ENCODE measurements at regions not wholly inside any gene's neighbourhood (a gene's known extent, or its start where the extent isn't known, plus 50 kb on each side); places are given as distances from the start of the nearest gene placed in this dataset.

DNA sequence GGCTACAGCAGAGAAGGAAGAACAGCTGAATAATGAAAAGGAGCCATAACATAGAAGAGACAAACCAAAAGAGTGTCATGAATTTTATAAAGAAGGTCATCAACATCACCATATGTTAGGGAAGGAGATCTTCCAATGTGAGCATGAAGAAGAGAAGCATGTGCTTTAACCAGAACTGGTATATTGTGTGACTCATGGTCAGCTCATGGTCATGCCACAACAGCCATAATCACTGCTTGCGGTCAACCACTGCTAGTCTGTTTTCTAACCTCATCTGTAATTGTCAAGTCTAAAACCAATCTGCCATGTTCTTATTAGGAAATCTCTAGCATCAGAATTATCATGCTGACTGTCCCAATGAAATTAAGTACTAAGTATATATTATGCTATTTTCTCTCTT is 204.1 kb upstream of the VRK2 start:
- Histone ChIP-seq H3K79me2 (ENCODE audit: insufficient read depth, low read length) (no peaks in the 10 kb centered on the region), H3K36me3 (ENCODE audit: low read length) (no peaks in the 10 kb centered on the region), H3K4me3 (ENCODE audit: insufficient read depth, low read length, poor library complexity, severe bottlenecking) (no peak overlapping the region), H3F3A (ENCODE audit: insufficient read depth) (no peaks in the 10 kb centered on the region), H3K9ac (ENCODE audit: low read length) (no peak overlapping the region), H3K27ac (ENCODE audit: low read depth, low read length) (no peak overlapping the region), H3K4me2 (ENCODE audit: low read depth, low read length, poor library complexity, severe bottlenecking) (no peak overlapping the region), H3K9me2 (replicated peaks; ENCODE audit: insufficient read depth, low read length) (no peaks in the 10 kb centered on the region), H3K9me3 (ENCODE audit: insufficient read depth, low read length) (no peaks in the 10 kb centered on the region), H3K27me3 (ENCODE audit: low read length) (no peaks in the 10 kb centered on the region), H2AFZ (ENCODE audit: low read depth, low read length, severe bottlenecking) (no peak overlapping the region), H4K20me1 (ENCODE audit: low read depth, low read length) (0 out of 2 replicates have a peak, but pooled peaks cover 3% of the 10 kb centered on the region)
- TF ChIP-seq, protein P1, sequence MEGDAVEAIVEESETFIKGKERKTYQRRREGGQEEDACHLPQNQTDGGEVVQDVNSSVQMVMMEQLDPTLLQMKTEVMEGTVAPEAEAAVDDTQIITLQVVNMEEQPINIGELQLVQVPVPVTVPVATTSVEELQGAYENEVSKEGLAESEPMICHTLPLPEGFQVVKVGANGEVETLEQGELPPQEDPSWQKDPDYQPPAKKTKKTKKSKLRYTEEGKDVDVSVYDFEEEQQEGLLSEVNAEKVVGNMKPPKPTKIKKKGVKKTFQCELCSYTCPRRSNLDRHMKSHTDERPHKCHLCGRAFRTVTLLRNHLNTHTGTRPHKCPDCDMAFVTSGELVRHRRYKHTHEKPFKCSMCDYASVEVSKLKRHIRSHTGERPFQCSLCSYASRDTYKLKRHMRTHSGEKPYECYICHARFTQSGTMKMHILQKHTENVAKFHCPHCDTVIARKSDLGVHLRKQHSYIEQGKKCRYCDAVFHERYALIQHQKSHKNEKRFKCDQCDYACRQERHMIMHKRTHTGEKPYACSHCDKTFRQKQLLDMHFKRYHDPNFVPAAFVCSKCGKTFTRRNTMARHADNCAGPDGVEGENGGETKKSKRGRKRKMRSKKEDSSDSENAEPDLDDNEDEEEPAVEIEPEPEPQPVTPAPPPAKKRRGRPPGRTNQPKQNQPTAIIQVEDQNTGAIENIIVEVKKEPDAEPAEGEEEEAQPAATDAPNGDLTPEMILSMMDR (IDR thresholded peaks at IDR 0.05; ENCODE audit: insufficient read depth, low read length, poor library complexity, severe bottlenecking): no peak
- TF ChIP-seq EZH2phosphoT487 (conservative IDR thresholded peaks at IDR 0.05; ENCODE audit: low read length): no peak

DNA sequence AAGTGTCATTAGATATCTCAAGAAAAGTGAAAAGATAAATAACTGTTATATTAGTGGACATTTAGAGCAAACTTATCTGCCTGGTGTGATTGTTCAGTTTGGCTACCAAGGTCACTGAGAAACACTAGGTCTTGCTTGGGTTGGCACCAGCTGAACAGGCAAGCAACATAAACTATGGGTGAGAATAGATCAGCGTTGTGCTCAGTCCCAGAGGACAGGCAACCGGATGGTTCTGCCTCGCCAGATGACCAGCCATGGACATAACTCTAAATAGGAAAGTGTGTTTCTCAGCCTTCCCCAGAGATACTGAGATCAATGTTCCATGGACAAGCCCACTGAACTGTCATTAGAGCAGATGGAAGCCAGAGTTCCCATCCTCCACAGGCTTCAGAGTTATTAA is 203.4 kb upstream of the VRK2 start:
- H3K4me3 ChIP-seq (ENCODE audit: insufficient read depth, low read length, poor library complexity, severe bottlenecking): no peak overlapping the region
- no peak overlapping the region for H3K9ac ChIP-seq (ENCODE audit: low read length)
- H3K27ac ChIP-seq (ENCODE audit: low read depth, low read length): no peak overlapping the region
- no peak for TF ChIP-seq EZH2phosphoT487 (conservative IDR thresholded peaks at IDR 0.05; ENCODE audit: low read length)
- TF ChIP-seq, protein P1 (IDR thresholded peaks at IDR 0.05; ENCODE audit: insufficient read depth, low read length, poor library complexity, severe bottlenecking): no peak
- no peak overlapping the region for H3K4me2 ChIP-seq (ENCODE audit: low read depth, low read length, poor library complexity, severe bottlenecking)
- no peaks in the 10 kb centered on the region for H3K9me2 ChIP-seq (replicated peaks; ENCODE audit: insufficient read depth, low read length)
- no peaks in the 10 kb centered on the region for H3K27me3 ChIP-seq (ENCODE audit: low read length)
- 0 out of 2 replicates have a peak, but pooled peaks cover 3% of the 10 kb centered on the region for H4K20me1 ChIP-seq (ENCODE audit: low read depth, low read length)
- no peak overlapping the region for H2AFZ ChIP-seq (ENCODE audit: low read depth, low read length, severe bottlenecking)
- no peaks in the 10 kb centered on the region for H3F3A ChIP-seq (ENCODE audit: insufficient read depth)
- no peaks in the 10 kb centered on the region for H3K79me2 ChIP-seq (ENCODE audit: insufficient read depth, low read length)
- no peaks in the 10 kb centered on the region for H3K9me3 ChIP-seq (ENCODE audit: insufficient read depth, low read length)
- H3K36me3 ChIP-seq (ENCODE audit: low read length): no peaks in the 10 kb centered on the region

DNA sequence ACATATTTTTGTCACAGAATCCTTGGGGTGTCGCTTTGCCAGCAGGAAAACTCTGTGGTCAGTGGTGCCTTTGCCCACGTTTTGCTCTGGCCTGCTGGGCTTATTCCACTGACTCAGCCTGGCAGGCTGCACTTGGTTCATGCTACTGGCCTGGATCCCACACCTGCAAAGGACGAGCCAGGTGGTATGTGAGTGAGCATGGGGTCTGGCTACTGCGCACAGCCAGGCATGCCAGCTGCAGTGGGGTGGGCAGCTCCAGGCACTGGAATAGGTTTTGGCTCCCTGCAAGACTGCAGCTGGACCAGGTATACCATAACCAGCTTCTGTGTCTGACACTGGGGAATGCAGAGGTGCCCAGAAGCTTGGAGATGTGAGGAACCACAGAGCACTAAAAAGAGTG is 197.9 kb upstream of the VRK2 start:
- Histone ChIP-seq H3F3A (ENCODE audit: insufficient read depth) (no peaks in the 10 kb centered on the region), H3K4me2 (ENCODE audit: low read depth, low read length, poor library complexity, severe bottlenecking) (no peak overlapping the region), H3K27me3 (ENCODE audit: low read length) (no peaks in the 10 kb centered on the region), H3K27ac (ENCODE audit: low read depth, low read length) (no peak overlapping the region), H4K20me1 (ENCODE audit: low read depth, low read length) (0 out of 2 replicates have a peak, but pooled peaks cover 3% of the 10 kb centered on the region), H3K9me3 (ENCODE audit: insufficient read depth, low read length) (no peaks in the 10 kb centered on the region), H3K4me3 (ENCODE audit: insufficient read depth, low read length, poor library complexity, severe bottlenecking) (no peak overlapping the region), H3K79me2 (ENCODE audit: insufficient read depth, low read length) (no peaks in the 10 kb centered on the region), H3K9ac (ENCODE audit: low read length) (no peak overlapping the region), H3K36me3 (ENCODE audit: low read length) (no peaks in the 10 kb centered on the region), H2AFZ (ENCODE audit: low read depth, low read length, severe bottlenecking) (no peak overlapping the region), H3K9me2 (replicated peaks; ENCODE audit: insufficient read depth, low read length) (no peaks in the 10 kb centered on the region)
- TF ChIP-seq, protein P1 (IDR thresholded peaks at IDR 0.05; ENCODE audit: insufficient read depth, low read length, poor library complexity, severe bottlenecking): no peak
- TF ChIP-seq EZH2phosphoT487 (conservative IDR thresholded peaks at IDR 0.05; ENCODE audit: low read length): no peak

Measured in SU-DHL-6 (cell line).